ENCODE measurements at regions not wholly inside any gene's neighbourhood (a gene's known extent, or its start where the extent isn't known, plus 50 kb on each side); places are given as distances from the start of the nearest gene placed in this dataset.
"Not testable (repeated sequence)": the region's sequence is repeated elsewhere in the genome, so short reads cannot be mapped to it uniquely, and the experiment has no call there.

DNA sequence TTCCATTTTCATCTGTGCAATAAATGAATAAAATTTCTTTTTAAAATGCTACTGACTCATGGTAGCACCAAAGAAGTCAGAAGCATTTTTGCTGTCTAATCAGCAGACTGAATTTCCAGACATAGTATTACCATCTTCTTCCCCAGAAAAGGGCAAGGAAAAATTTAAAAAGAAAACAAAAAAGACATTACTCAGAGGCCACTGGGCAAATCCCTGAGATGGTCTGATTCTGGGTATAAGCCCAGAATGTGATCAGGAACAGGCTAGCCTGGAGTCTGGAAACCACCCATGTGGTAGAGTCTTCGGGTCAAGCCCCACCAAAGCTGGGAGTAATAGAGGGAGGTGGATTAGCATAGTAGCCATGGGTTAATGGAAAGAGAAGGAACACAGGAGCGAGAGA is 342.8 kb downstream of the FBXW7 start:
- DNase-seq (ENCODE audit: low spot score): no peak

DNA sequence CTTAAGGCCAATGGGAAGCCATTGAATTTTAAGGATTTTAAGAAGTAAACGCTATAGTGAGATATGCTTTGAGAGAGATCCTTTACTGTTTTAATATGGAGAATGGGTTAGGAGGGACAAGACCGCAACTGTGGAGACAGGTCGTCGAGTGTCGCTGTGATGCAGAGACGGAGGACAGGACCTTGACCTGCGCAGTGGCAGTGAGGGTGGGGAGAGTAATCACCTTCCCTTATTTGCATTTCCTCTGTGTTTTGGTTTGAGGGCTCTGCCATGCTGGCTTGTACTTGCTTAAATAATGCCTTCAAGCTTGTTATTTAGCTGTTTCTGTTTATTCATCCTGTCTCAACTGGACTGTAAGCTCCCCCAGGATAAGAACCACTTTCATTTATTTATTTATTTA is 345.0 kb downstream of the FBXW7 start:
- DNase-seq (ENCODE audit: low spot score): no peak

DNA sequence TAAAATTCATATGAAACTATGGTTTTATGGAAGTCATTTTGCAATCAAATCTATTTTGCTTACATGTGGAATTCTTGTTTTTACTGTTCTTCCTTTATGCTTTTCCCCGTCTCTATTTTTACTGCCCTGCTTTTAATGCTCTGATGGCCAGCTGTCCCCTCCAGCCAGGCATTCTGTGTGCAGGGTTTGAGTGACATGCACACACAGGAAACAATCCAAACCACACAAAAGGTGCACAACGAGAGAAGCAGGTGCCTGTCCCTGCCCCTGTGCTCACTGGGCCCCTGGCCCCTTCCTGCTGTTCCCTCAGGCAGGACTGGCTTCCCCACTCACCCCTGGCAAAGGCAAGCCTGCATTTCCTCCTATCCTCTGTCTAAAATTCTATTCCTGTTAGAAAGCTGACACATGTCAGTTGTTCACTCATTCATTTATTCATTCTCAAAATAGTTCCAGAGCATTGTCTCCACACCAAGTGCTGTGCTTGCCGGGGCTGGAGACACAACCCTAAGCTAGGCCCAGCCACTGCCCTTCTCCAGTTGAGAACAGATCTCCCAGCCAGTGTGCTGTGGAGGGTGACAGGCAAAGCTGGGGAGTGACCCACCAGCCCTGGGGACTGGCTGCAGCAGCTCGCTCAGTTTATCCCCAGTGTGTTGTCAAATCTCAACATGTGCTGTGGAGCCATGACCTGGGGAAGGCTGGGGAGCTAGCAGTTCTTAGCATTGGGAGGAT is 346.3 kb downstream of the FBXW7 start:
- DNase-seq (ENCODE audit: low spot score): no peak

DNA sequence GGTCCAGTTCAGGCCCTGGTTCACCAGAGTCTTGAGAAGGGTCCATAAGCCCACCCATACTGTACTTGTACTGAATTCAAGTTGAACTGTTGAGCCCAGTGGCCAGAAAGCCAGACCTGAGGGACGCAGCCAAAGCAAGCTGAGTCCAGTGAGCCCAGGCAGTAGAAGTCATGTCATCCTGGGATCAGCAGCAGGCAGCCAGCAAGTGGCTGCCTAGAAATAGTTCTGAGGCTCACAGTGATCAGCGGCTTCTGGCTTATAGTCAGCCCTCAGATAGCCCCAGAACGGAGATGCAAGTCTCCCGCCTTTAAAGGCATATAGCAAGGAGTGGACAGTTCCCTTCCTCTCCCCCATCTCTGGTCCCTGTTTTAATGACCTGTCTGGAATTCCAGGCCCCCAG is 347.1 kb downstream of the FBXW7 start:
- no peak for DNase-seq (ENCODE audit: low spot score)

DNA sequence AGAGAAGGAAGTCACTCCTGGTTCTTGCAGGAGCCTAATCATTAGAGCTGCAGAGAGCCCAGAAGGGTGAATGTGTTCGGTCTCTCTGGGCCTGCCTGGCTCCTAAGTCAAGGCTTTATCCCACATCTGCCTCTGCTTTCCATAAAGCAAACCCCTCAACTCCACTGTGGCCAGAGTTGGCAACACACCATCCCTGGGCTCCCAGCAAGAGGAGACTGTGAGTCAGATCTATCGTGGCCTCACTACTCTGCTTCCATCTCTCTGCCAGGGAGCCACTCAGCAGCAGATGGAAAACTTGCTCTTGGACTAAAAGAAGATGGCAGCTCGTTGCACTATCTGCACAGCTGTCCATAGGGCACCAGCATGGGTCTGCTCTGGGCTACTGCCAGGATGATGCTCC is 348.2 kb downstream of the FBXW7 start:
- DNase-seq (ENCODE audit: low spot score): no peak

DNA sequence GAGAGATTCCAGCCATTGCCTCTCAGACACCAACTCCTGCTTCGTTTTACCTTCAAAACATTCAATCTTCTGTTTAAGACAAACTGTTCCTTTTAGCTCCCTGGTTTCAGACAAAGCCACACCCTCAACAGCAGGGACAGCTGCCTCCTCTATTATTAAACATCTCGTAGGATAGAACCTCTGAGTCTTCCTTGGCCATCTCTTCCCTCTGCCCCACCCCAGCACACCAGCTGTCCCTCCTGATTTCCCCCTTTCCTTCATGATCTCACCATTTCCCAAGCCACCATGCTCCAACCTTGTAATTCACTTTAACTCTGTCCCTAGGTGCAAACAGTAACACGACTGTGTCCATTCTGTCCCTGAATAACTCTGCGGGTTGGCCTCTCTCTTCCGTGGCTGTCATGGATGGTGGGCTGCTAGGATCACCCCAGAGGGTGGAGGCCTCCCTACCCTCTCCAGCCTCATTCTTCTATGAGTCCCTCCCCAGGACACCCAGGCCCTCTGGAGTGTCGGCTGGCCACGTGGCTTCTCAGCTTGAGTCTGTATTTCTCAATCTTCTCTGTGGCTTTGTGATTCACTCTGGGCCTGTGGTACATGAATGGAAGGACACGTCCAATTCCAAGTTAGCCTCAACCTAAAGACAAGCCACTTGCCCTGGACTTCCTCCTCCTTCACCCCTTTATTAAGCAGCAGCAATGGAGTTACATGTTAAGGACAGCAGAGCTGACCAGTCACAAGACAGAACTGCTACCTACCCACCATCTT is 349.9 kb downstream of the FBXW7 start:
- no peak for DNase-seq (ENCODE audit: low spot score)

DNA sequence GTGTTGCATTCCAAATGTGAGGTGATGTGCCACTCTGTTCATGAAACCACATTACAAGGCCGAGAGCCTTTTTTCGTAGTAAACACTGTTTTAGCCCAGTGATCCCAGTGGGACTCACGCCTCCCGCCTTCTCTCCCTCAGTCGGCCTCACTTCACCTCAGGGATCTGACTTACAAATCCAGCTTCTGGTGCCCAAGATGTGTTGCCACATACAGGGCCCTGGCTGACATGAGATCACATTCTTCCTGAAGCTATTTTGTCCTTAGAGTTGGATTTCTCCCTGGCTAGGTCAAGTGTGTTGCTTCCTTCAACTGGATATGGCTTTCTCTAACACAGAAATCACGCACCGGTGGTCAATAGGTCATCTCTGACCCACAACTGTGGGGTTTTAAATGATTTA is 354.7 kb downstream of the FBXW7 start:
- DNase-seq (ENCODE audit: low spot score): no peak

DNA sequence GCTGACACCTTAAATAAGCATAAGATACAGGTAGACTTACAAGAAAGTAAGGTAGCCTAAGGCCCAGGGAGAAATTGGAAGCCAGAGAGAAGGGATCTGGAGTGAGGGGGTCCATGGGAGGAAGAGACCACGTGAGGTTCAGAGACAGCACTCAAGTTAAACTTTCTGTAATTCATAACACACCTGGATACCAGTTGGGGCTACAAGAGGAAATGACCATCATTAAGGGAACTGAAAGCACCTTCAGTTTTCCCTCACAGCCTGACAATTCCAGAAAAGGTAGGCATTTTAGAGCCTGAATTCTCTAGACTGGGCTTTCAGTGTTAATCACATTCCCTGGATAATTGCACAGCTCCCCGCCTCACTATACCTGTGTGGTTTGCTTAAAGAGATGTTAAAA is 355.5 kb downstream of the FBXW7 start:
- no peak for DNase-seq (ENCODE audit: low spot score)

DNA sequence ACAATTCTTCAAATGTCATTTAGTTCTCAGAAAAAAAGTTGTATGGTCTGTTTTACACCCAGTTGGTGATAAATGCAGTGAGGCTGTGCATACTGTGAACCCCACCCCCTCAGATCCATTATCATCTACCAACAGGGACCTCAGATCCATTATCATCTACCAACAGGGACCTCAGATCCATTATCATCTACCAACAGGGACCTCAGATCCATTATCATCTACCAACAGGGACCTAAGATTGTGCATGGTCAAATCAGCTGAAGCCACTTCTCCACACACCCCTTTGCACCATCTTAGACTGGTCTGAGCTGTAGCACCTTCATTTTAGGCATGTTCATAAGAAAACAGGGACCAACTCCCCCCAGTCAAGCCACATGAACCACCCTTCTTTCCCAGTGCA is 358.4 kb downstream of the FBXW7 start:
- not testable (repeated sequence) for DNase-seq (ENCODE audit: low spot score)

DNA sequence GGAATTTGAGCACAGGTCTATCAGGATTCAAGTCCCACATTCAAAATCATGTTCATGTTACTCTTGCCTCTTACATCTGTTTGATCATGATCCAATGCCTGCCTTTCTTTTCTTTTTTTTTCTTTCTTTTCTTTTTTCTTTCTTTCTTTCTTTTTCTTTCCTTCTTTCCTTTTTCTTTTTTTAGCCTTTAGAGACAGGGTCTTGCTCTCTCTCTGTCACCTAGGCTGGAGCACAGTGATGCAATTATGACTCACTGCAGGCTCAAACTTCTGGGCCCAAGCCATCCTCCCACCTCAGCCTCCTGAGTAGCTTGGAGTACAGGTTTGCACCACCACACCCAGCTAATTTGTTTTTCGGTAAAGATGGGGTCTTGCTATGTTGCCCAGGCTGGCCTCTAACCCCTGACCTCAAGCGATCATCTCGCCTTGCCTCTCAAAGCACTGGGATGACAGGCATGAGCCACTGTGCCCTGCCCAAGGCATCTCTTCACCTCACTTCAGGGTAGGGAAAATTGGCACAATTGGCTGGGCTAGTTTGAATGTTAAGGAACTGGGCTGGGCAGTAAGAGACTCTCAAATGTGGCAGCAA is 359.2 kb downstream of the FBXW7 start:
- DNase-seq (ENCODE audit: low spot score): no peak

DNA sequence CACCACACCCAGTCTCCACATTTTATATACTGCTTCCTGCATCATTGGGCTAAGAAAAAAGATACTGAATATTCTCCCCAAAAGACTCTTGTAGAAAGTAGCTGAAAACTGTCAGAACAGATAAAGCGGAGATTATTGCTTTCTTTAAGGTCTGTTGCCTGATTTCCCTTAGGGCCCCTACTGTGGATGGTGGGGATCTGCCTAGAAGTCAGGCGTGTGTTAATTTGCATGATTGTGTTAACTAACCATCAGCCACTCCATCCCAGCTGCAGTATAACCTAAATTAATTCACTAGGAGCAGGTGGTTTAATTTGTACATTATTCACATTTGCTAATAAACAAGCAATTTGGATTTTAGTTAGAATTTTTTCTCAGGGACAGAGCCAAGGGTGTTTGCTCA is 360.3 kb downstream of the FBXW7 start:
- DNase-seq (ENCODE audit: low spot score): no peak

DNA sequence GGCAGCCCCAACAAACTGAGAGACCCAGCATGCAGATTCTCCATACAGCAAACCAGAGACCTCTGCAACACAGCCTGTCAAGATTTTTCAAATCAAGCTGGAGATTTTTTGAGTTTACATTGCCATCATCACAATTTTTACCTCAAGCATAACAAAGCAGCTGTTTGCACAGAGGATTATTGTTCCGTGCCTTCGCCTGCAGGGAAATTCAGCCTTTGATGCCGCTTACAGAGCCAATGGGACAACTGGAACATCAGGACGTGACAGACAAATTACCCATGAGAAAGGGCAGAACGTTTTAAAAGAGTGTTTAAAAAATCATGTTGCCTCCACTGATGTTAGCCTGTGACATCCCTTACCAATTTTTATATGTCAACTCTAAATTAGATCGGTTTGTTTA is 363.7 kb downstream of the FBXW7 start:
- no peak for DNase-seq (ENCODE audit: low spot score)

DNA sequence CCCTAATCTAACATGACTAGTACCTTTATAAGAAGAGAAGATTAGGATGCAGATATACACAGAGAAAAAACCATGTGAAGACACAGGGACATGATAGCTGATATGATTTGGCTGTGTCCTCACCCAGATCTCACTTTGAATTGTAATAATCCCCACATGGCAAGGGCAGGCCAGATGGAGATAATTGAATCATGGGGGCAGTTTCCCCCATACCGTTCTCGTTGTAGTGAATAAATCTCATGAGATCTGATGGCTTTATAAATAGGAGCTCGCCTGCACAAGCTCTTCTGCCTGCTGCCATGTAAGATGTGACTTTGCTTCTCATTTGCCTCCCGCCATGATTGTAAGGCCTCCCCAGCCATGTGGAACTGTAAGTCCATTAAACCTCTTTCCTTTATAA is 364.3 kb downstream of the FBXW7 start:
- no peak for DNase-seq (ENCODE audit: low spot score)

DNA sequence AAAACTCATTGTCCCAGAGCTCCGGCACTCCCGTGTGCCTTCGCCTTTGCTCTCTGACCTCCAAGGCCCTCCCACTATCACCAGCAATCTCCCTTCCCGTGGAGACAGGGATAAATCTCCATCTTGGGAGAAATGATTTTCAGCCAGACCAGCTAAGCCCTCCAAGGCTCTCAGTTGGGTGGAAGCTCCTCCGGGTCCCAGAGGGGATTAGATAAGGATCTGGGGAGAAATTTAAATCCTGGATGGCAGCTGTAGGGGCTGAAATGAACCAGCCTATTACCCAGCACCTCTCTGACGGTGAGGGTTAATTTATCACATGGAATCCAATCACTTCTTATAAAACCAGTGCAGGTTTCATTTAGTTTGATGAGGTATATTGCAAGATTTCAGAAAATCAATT is 366.2 kb downstream of the FBXW7 start:
- no peak for DNase-seq (ENCODE audit: low spot score)

DNA sequence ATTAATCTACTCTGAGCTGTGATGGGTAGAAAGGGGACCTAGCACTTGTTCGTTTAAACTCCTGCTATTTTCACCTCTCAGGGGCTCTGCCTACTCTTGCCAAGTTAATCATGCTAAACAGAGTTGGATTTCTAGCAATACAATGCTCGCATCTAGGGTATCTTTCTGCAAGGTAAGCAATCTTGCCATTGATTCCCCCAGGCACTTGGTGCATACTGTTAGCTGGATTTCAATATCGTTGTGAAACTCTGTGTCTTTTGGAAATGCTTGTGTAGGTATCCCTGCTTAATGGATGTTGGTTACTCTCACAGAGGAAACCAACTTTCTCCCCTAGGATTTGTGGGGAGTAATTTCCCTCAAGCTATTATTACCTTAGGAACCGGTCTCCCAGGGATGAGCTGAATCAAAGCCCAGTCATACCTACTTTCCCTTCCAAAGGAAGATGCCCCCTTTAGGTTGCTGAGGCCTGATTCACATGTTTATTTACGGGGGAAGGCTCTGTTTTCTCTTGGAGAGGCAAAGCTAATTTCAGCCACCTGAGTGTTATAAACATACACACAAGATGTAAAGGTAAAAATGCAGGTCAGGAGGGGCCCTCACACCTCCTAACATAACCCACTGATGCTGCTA is 366.8 kb downstream of the FBXW7 start:
- DNase-seq (ENCODE audit: low spot score): no peak

DNA sequence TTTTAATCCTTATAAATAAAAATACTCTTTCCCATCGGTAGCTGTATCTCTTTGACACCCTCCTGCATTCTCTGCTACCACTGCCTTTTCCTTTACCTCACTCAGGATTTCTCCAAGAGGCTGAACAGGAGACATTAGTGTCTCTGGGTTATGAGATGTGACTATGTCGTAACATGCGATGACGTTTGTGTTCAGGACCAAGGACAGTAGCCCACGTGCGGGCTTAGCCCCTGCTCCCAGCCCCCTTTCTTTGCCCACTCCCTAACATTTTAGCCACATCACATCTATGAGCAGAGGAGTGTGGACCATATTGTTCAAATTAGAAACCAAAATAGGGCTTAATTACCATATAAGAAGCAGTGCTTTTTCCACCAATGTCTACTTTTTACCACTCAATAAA is 369.3 kb downstream of the FBXW7 start:
- no peak for DNase-seq (ENCODE audit: low spot score)

DNA sequence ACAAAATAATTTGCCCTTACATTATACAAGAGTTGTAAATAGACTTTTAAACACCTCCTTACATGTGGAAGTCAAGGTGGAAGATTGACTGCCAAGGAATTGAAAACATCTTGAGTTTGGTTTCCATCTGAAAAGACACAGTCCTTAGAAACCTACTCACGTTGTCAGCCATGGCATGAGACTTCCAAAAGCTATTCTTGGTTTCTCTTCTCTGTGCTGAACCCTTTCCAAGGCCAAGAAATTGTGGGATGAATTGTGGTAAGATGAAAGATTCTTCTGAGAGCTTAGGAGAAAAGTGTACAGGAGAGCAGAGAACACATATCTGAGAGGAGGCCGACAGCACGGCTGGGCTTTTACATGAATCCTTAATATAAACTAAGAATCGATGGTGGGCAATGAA is 370.0 kb downstream of the FBXW7 start:
- no peak for DNase-seq (ENCODE audit: low spot score)

DNA sequence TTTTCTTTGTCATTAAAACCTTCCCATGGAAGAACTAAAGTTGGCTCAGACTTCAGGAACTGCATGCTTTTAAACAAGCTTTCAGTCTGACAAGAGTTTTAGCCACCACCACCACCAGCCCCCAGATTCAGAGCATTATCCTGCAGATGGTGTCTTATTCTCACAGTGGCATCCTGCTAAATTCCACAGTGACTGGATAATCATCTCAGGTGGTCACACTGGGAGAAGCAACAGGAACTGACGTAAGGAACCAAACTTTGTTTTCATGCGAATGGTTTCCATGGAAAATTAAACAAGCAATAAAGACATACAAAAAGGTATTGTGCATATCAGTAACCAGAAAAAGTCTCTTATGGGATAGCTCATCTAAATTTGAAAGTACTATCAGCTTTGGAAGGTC is 370.7 kb downstream of the FBXW7 start:
- DNase-seq (ENCODE audit: low spot score): peak; percentile 11

DNA sequence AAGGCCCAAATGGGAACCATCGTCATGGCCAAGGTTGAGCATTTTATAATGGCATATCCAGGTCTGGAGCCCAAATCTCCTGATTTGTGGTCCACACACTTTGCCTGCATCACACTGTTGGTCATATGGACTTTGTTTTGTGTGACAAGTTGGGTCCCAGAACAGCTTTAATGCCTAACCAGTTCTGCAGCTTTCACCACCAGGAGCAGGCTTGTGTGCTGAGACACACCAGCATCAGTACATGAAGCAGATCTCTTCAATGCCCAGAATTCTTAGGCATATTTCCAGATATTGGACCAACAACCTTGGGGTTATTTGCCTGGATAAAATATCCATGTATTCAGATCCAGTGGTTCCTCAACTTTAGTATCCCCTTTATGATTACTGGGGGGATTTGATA is 371.3 kb downstream of the FBXW7 start:
- no peak for DNase-seq (ENCODE audit: low spot score)

DNA sequence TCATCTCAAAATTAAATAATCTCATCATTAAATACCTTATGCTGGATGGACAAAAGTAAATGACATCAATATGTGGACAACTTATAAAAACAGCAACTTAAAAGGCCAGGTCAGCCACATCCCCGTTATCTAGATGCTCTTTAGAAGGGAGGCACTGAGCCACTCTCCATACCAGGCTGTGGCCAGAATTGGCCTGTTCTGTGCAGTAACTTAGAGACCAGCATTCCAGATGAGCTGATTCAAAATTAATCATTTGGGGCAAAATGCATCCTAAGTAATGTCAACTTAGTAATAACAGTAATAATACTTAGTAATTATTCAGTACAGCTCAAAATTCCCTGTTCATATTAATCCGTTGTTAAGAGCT is 373.6 kb downstream of the FBXW7 start:
- peak; percentile 68 for DNase-seq (ENCODE audit: low spot score)

DNA sequence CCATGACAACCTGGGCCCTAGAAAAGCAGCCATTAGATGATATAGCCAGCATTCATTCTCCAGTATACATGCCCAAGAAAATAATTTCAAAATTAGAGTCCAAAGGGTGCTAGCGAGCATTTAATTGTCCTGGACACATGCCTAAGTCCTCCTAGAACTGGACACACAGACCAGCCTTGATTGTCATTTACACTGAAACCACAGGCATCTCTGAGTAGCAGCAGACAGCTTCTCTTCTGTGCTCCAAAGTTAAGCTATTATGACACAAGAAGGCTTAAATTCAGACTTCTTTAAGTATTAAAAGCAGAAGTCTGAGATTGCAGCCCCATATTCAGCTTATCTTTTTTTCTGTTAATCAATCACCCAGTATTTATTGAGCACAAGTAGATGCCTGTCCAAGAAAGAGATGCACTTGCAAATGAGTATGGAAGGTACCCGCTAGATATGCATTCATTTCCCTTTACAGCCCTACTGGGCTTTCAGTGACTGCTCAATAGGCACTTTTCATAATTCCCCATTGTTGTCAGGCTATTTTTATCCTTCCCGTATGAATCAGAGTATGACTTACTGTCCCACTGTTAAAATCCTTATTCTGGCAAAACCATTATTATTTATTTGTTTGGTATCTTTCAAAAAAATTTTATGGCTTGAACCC is 374.1 kb downstream of the FBXW7 start:
- peak; percentile 91 for DNase-seq (ENCODE audit: low spot score)

DNA sequence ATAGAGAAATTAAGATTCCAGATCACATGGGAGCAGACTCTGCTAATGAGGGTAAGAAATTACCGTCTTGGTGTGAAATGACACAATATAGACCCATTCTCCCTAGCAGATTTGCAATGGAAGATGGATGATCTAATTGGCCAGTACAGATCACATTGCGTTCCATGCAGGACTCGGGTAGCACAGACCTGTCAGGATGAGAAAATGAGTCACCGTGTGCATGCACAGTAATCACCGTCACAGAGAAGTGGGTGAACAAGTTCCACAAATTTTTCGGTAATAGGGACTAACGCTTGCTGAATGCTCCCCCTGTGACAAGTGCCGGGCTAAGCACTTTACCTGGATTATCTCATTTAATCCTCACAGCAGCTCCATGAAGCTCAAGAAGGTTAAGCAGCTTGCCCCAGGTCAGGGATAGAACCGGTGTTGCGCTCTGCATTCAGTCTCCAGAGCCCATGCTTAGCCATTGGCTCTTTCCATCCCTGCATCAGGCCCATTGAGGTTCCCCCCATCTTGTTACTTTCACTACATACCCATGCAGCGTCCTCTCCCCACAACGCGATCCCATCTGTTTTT is 375.6 kb downstream of the FBXW7 start:
- no peak for DNase-seq (ENCODE audit: low spot score)
